HepG2 (cell line): ENCODE measurements at regions not wholly inside any gene's neighbourhood (a gene's known extent, or its start where the extent isn't known, plus 50 kb on each side); places are given as distances from the start of the nearest gene placed in this dataset.

Source experiments
- ATAC-seq: fragments of 200-7000 bp; cut with Tn5 transposase; 3 replicates; pipeline ENCODE4 v1.9.1; 2020; ENCODE audit warnings: mild to moderate bottlenecking, moderate library complexity
- BruUV-seq: library from RNA; stranded (reverse); fragments of 400-500 nt; replicated peaks from 2 replicates; lab custom pipeline; 2021; lab: Mats Ljungman, UMichigan
- CTCF ChIA-PET: fragments of 300-600 bp; formaldehyde crosslinking; extraction: SDS; loops from one replicate; lab custom pipeline; 2021; ENCODE audit warnings: low total read pairs, inconsistent platforms, low intra/inter-chr PET ratio; lab: Yijun Ruan, JAX
- POLR2A ChIA-PET: fragments of 350-600 bp; sonication (Branson Sonifier 250); formaldehyde crosslinking; loops from one replicate; lab custom pipeline; 2020; ENCODE audit warnings: antibody characterized with exemption, inconsistent platforms; lab: Yijun Ruan, JAX
- DNase-seq: peaks from one replicate; pipeline ENCODE4 v3.0.0-alpha.2; 2015; ENCODE audit warnings: low spot score
- FAIRE-seq: peaks from 3 replicates; lab custom pipeline; 2011; peaks lifted over from hg19 to GRCh38; lab: Jason Lieb, UNC
- H2AFZ ChIP-seq: one replicate; pipeline ENCODE4 v1.6.1; 2011; ENCODE audit warnings: low read length, inconsistent platforms
- H3K27ac ChIP-seq: fragments of 300-600 bp; 3 replicates; pipeline ENCODE4 v1.8.0; 2011; ENCODE audit warnings: mixed run types, mild to moderate bottlenecking, mixed read lengths, low read length, inconsistent platforms; ENCODE audit not compliant: insufficient read depth; ENCODE audit errors: extremely low read length
- H3K27me3 ChIP-seq, 2 experiments: fragments of 200-600 bp in 1 of 2; 2 replicates in 1 of 2; 3 replicates in 1 of 2; pipeline versions ENCODE4 v1.6.0 to v1.8.0; 2011; ENCODE audit warnings: low read length in 2 of 2, mild to moderate bottlenecking in 2 of 2, moderate library complexity in 2 of 2, inconsistent platforms in 1 of 2; ENCODE audit not compliant: insufficient read depth in 2 of 2, control insufficient read depth in 1 of 2
- H3K36me3 ChIP-seq, 2 experiments: fragments of 200-600 bp in 1 of 2; replicated peaks in 1 of 2; 2 replicates in 1 of 2; 3 replicates in 1 of 2; pipeline versions ENCODE4 v1.5.1 to v1.8.0; 2011; ENCODE audit warnings: low read length in 2 of 2, inconsistent platforms in 1 of 2; ENCODE audit not compliant: insufficient read depth in 2 of 2, control insufficient read depth in 1 of 2
- H3K4me1 ChIP-seq: 2 replicates; pipeline ENCODE4 v1.5.1; 2012; ENCODE audit warnings: low read length, inconsistent platforms; ENCODE audit not compliant: insufficient read depth
- H3K4me2 ChIP-seq: 2 replicates; pipeline ENCODE4 v1.6.0; 2011; ENCODE audit warnings: low read depth, low read length, inconsistent platforms
- H3K4me3 ChIP-seq, 3 experiments: fragments of 200-600 bp in 1 of 3; sonication (generic), shearing (Covaris generic) in 1 of 3; replicated peaks in 1 of 3; 2 replicates each; pipeline ENCODE4 v1.5.1; 2011 to 2016; ENCODE audit warnings: low read length in 3 of 3, inconsistent platforms in 2 of 3, low read depth in 2 of 3, mild to moderate bottlenecking in 2 of 3, control low read depth in 1 of 3, mixed read lengths in 1 of 3; ENCODE audit not compliant: insufficient read depth in 1 of 3
- H3K79me2 ChIP-seq: one replicate; pipeline ENCODE4 v1.6.1; 2011; ENCODE audit warnings: low read length, inconsistent platforms; ENCODE audit not compliant: insufficient read depth
- H3K9ac ChIP-seq: 2 replicates; pipeline ENCODE4 v1.6.0; 2011; ENCODE audit warnings: mild to moderate bottlenecking, low read depth, low read length, inconsistent platforms; ENCODE audit not compliant: insufficient read depth
- H3K9me3 ChIP-seq: 2 replicates; pipeline ENCODE4 v1.5.1; 2012; ENCODE audit warnings: mild to moderate bottlenecking, low read length
- H4K20me1 ChIP-seq: 2 replicates; pipeline ENCODE4 v1.6.0; 2011; ENCODE audit warnings: inconsistent platforms, mild to moderate bottlenecking, low read length, moderate library complexity; ENCODE audit not compliant: insufficient read depth
- ADNP ChIP-seq: sonication (generic); formaldehyde crosslinking; IDR thresholded peaks from 2 replicates; pipeline ENCODE4 v1.4.0; 2020; ENCODE audit warnings: missing genetic modification reagents
- ATF7 ChIP-seq, 2 experiments: fragments of 450-650 bp in 1 of 2; sonication (generic) in 1 of 2; formaldehyde crosslinking in 1 of 2; IDR thresholded peaks; 2 replicates each; pipeline versions ENCODE4 v1.4.0 to v1.6.1; 2016 to 2020; ENCODE audit warnings: antibody characterized with exemption in 1 of 2, mild to moderate bottlenecking in 1 of 2, missing genetic modification reagents in 1 of 2
- ISX ChIP-seq: sonication (generic); formaldehyde crosslinking; conservative IDR thresholded peaks from 2 replicates; pipeline ENCODE4 v1.5.0; 2020; ENCODE audit warnings: missing genetic modification reagents
- JDP2 ChIP-seq: sonication (generic); formaldehyde crosslinking; IDR thresholded peaks from 2 replicates; pipeline ENCODE4 v1.8.1; 2022; ENCODE audit warnings: missing genetic modification reagents, borderline replicate concordance
- KLF9 ChIP-seq: IDR thresholded peaks from 2 replicates; pipeline ENCODE4 v1.6.1; 2016; ENCODE audit warnings: low read depth
- MBD4 ChIP-seq: IDR thresholded peaks from 2 replicates; pipeline ENCODE4 v1.6.1; 2012; ENCODE audit warnings: low read length, inconsistent platforms, borderline replicate concordance
- SOX13 ChIP-seq, 3 experiments: fragments of 450-650 bp in 1 of 3; sonication (generic) in 1 of 3; formaldehyde crosslinking in 1 of 3; IDR thresholded peaks in 2 of 3; conservative IDR thresholded peaks in 1 of 3; 2 replicates each; pipeline versions ENCODE4 v1.5.0 to v1.6.1; 2016 to 2020; ENCODE audit warnings: antibody characterized with exemption in 1 of 3, mild to moderate bottlenecking in 1 of 3, missing compliant biosample characterization in 1 of 3, missing genetic modification reagents in 1 of 3, moderate library complexity in 1 of 3
- TMF1 ChIP-seq: sonication (generic); formaldehyde crosslinking; IDR thresholded peaks from 2 replicates; pipeline ENCODE4 v1.8.1; 2022; ENCODE audit warnings: low read depth, missing genetic modification reagents
- TOE1 ChIP-seq: sonication (generic); formaldehyde crosslinking; IDR thresholded peaks from 2 replicates; pipeline ENCODE4 v1.4.0; 2020; ENCODE audit warnings: mild to moderate bottlenecking, missing genetic modification reagents
- U2AF1 ChIP-seq: fragments of 200-400 bp; formaldehyde crosslinking; optimal IDR thresholded peaks from 2 replicates; pipeline ENCODE3; 2017; ENCODE audit warnings: mild to moderate bottlenecking, low read depth, low read length
- ZBTB1 ChIP-seq: sonication (generic); formaldehyde crosslinking; IDR thresholded peaks from 2 replicates; pipeline ENCODE4 v1.4.0; 2020; ENCODE audit warnings: missing genetic modification reagents, borderline replicate concordance
- ZBTB21 ChIP-seq: sonication (generic); formaldehyde crosslinking; IDR thresholded peaks from 2 replicates; pipeline ENCODE4 v1.4.0; 2020; ENCODE audit warnings: missing genetic modification reagents
- ZNF530 ChIP-seq: sonication (generic); formaldehyde crosslinking; IDR thresholded peaks from 2 replicates; pipeline ENCODE4 v1.5.0; 2020; ENCODE audit warnings: low read depth, mild to moderate bottlenecking, missing genetic modification reagents
- WGBS: methylation state at CpG from one replicate; pipeline ENCODE4 v1.1.6; 2017; ENCODE audit warnings: low lambda C conversion rate; 5-methylcytosine and 5-hydroxymethylcytosine counted together
- in situ Hi-C: cut with HindIII; loops from 2 replicates; pipeline ENCODE4 v1.10.0; 2017; ENCODE audit warnings: low pct_unique_long_range_greater_than_20kb; ENCODE audit not compliant: extremely low pct_ligation_motif_present
- intact Hi-C: fragments of 100-400 bp; cut with micrococcal nuclease; formaldehyde crosslinking; loops from one replicate; pipeline ENCODE4 v1.10.0; 2022; ENCODE audit not compliant: unreplicated experiment
- TF ChIP-seq, protein P1 (sequence below): sonication (generic); formaldehyde crosslinking; IDR thresholded peaks from 2 replicates; pipeline ENCODE4 v1.4.0; 2020; ENCODE audit warnings: mild to moderate bottlenecking, missing genetic modification reagents

DNA sequence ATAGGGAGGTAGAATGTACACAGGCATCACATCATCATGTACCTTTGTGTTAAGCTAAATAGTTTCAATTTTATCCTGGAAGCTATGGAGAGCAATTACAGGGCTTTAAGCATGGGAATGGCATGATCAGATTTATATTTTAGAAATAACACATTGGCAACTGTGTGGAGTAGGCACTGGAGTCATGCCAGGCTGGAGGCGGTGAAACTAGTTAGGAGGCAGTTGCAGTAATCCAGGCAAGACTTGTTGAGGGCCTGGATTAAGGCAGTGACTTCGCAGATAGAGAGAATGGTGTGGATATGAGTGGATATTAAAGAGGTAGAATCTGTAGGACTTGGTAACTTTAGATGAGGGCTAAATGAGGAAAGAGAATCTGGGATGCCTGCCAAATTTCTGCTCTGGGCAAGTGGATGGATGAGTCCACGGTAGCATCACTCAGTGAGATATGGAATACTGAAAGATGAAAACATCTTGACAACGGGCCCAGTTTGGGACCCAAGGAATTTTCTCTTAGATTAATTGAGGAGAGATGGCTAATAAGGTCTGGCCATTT, 506.2 kb downstream of the FGF9 start:
- Histone ChIP-seq H3K27me3 (no peaks in the 10 kb centered on the region), H3K27ac (no peak overlapping the region), H3K36me3 (no peaks in the 10 kb centered on the region), H4K20me1 (no peaks in the 10 kb centered on the region), H2AFZ (no peak overlapping the region), H3K9me3 (no peaks in the 10 kb centered on the region), H3K4me1 (no peaks in the 10 kb centered on the region), H3K4me2 (no peak overlapping the region), H3K4me3 (no peak overlapping the region), H3K9ac (no peak overlapping the region), H3K79me2 (no peaks in the 10 kb centered on the region)
- FAIRE-seq (no peak), ATAC-seq (no peak), DNase-seq (no peak)
- intact Hi-C loops (no loop called here), in situ Hi-C loops (no loop called here)
- no TSS peak for BruUV-seq
- POLR2A ChIA-PET, result no interaction called here
- no peak for TF ChIP-seq TMF1 (CRISPR knock-in tag)
- TF ChIP-seq ATF7 (IDR thresholded peaks at IDR 0.05), result no peak
- no peak for TF ChIP-seq ATF7 (CRISPR knock-in tag; IDR thresholded peaks at IDR 0.05)
- no peak for TF ChIP-seq ZBTB1 (CRISPR knock-in tag)
- TF ChIP-seq, protein P1, sequence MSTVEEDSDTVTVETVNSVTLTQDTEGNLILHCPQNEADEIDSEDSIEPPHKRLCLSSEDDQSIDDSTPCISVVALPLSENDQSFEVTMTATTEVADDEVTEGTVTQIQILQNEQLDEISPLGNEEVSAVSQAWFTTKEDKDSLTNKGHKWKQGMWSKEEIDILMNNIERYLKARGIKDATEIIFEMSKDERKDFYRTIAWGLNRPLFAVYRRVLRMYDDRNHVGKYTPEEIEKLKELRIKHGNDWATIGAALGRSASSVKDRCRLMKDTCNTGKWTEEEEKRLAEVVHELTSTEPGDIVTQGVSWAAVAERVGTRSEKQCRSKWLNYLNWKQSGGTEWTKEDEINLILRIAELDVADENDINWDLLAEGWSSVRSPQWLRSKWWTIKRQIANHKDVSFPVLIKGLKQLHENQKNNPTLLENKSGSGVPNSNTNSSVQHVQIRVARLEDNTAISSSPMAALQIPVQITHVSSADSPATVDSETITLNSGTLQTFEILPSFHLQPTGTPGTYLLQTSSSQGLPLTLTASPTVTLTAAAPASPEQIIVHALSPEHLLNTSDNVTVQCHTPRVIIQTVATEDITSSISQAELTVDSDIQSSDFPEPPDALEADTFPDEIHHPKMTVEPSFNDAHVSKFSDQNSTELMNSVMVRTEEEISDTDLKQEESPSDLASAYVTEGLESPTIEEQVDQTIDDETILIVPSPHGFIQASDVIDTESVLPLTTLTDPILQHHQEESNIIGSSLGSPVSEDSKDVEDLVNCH (CRISPR knock-in tag), result no peak
- TF ChIP-seq JDP2 (CRISPR knock-in tag), result no peak
- no peak for TF ChIP-seq TOE1
- no peak for TF ChIP-seq ZNF530 (CRISPR knock-in tag)
- no peak for TF ChIP-seq KLF9 (CRISPR knock-in tag)
- no peak for TF ChIP-seq SOX13 (IDR thresholded peaks at IDR 0.05)
- no peak for TF ChIP-seq SOX13 (CRISPR knock-in tag; conservative IDR thresholded peaks at IDR 0.05 in 1 of 2, IDR thresholded peaks at IDR 0.05 in 1 of 2)
- no peak for TF ChIP-seq ADNP
- TF ChIP-seq ISX, result no peak
- no peak for TF ChIP-seq ZBTB21 (CRISPR knock-in tag)
- TF ChIP-seq MBD4, result no peak
- no peak for TF ChIP-seq U2AF1
- CTCF ChIA-PET, result no interaction called here
- WGBS, result 13% methylated on average over 4 of the region's 4 CpGs
